Activated CD8-positive, alpha-beta memory T cell treated with anti-CD3 and anti-CD28 coated beads, Interleukin-2, amount 50 U/mL, for 1 hour (primary cell): ENCODE measurements at regions not wholly inside any gene's neighbourhood (a gene's known extent, or its start where the extent isn't known, plus 50 kb on each side); places are given as distances from the start of the nearest gene placed in this dataset.

ENCODE experiments used
- DNase-seq: peaks from one replicate; pipeline ENCODE4 v3.0.0-alpha.2; 2020; ENCODE audit errors: extremely low read depth

DNA sequence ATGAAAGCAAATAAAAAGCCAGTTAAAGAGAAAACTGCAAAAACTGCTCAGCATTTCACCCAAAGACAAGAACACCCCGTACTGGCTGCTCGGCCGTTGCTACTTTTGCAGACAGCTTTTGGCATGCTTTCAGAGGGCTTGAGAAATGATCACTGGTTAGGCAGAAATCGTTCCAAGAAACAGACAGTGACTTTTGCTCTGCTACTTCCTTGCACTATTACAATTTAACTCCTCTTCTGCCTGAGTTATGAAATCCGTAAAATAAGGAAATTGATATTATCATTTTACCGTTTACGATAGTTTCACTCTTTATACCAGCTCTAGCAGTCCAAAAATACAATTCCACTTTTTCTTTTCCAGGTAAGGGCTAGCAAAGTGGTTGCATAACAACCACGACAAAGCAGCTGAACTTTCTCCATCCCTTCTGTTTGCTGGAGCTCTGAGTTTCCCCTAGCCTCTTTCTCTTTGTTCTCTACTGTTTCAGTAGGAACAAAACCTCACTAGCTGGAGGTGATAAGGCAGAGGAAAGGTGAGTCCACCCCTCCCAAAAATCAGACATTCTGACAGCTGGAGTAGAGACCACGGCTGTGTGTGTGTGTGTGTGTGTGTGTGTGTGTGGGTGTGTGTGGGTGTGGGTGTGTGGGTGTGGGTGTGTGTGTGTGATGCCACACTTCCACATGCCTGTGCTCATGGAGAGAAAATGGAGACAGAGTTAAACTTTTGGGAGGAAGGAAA, 191.8 kb upstream of the RREB1 start:
- DNase-seq, result no peak

DNA sequence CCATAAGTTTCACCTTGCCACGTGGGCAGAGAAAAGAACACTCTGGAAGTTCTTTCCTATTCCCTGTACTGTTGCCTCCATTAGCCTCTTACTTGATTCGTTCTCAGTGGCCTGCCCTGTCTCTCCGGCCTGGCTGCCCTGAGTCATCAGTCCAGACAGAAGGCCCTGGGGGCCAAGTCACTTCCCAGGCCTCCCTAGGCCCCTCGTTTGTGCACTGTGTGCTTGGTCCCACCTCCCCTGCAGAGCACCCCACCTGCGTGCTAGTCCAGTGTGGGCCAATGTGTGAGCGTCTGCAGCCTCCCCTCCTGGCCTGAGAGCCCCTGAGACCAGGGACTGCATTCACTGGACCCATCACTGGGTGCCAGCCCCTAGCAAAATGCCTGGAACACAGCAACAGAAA, 191.2 kb upstream of the RREB1 start:
- no peak for DNase-seq

DNA sequence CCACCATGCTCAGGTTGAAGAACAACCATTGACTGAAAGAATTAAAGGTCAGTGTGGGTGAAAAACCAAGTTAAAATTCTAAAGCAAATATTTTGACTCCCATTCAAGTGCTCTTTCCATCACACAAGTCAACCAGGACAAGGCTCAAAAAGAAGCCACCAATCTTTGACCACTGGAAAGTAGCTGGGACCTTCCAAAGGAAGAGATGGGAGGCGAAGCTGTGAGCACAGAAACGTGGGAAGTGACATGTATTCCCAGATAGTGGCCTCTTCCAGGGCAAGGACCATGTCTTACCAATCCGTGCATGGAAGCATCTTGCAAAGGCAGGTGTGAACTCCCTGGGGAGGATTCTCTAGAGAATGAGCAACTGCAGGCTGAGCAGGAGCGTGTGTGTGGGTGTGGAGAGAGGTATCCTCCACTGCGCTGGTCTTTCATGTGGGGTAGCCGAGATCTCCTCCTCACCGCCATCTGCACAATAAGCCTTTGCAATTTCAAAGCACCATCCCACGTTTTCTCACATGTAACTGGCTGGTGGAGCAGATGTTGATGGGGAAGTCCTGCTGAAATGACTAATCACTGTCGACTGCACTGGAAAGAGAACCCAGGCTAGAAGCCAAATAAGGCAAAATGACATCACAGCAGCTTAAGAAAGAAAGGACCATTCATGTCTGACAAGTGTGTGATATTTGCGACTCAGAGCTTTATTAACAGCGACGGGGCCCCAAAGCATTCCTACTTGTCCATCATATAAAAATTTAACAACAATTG, 189.4 kb upstream of the RREB1 start:
- DNase-seq, result no peak

DNA sequence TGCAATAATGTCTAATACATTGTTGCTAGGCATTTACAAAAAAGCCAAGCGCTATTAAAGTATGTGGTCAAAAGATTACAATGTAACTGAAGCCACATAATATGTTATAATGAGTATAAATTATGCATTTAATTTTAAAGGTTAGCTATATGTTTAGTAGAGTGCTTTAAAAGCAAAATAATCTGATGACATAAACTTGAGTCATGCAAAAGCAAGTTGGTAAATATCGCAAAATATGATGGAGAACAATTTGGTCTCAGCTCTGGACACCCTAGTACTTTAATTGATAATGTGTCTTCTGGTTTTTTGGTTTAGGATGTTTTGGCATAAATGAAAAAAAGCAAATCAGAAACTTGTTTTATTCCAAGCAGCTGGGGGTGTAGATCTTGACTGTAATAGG, 188.6 kb upstream of the RREB1 start:
- DNase-seq, result no peak

DNA sequence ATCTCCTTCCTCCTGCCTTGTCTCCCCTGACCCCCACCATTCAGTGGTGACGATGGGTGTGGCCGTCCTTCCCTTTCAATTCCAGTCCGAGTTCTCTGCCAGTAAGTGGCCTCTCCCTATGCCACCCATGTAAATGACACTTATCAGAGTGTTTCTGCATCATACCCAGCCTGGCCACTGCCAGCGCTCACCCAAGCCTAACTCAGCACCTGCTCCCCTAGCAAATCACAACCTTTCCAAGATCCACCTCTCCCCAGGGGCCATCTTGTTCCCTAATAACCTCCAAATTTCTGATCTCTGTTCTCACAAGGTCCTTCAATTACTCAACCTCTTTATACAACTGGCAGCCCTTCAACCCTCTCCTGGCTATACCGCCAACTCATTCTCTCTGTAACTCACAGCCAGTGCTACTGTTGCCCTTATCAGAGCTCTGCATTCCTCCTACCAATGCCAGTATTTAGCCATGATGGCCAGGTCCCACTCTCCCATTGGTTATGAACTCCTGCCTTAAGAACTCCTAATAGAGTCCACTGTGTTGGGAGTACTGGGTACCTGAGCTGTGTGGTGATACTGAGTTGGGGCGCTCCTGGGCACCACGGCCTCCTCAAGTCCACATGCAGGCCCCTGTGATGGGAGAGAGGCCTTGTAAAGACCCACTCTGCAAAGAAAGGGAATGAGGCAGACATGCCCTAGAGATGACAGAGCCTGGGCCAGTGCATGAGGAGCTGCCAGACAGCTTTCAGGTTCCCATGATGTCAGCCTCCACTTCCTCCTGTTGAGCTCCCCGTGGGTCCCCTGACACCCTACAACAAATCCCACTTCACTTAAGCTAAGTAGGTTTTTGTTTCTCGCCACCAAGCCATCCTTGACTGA, 187.4 kb upstream of the RREB1 start:
- DNase-seq, result no peak

DNA sequence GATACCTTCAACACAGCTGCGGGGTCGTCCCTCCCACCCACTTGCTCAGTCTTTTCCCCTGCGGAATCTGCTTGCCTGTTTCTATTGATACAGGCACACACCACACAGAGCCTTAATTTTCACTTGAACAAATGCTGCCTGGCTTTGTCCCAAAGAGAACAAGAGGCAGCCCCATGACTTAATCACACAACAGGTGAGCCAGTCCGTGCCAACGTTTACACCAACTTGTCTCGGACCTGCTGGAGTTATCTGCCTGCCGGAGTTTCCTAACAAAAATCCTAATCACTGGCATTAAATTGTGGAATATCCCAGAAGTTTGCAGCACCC, 186.8 kb upstream of the RREB1 start:
- DNase-seq, result no peak

DNA sequence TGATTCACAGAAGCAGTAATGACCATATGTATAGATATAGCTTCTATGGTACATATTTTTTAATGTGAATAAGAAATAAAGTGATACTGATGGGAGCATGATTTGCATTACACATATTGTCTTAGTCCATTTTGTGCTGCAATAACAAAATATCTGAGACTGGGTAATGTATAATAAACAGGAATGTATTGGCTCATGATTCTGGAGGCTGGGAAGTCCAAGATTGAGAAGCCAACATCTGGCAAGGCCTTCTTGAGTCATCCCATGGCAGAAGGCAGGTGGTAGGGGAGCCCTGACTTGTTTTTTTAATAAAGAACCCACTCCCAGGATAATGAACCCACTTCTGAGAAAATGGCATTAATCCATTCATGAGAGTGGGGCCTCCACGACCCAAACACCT, 185.6 kb upstream of the RREB1 start:
- no peak for DNase-seq

DNA sequence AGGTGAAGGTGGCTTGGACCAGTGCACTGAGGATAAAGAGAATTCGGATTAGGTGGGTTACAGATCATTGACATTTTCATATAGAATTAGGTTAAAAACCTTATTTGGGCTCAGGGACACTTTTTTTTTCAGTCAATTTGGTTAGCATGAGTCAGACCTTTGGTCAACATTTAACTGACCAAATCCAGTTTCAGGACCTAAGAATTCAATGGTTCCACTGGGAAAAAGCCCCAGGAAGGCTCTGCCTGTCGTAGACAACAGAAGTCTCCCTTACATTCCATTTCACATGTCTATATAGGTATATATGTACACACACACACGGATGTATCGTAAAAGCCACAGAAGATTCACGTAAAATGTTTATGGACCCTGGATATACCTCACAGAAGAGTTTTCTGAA, 184.2 kb upstream of the RREB1 start:
- DNase-seq, result no peak

DNA sequence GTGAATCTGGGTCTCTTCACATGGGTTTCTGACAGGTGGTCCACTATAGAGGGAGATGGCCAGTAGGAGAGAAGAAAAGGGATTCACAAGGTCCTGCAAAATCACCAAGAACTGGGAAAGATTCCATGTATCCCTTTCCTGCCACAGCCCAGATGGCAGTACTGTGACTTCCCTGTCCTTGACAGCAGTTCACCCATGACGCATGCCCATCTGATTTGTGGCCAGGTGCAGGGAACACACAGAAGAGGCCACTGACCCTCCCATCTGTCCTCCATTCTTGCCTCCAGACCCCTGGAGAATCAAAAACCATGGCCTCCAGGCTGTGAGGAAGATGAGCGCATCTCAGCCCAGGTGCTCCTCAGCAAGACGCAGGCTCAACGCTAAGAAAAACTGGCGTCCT, 183.1 kb upstream of the RREB1 start:
- no peak for DNase-seq

DNA sequence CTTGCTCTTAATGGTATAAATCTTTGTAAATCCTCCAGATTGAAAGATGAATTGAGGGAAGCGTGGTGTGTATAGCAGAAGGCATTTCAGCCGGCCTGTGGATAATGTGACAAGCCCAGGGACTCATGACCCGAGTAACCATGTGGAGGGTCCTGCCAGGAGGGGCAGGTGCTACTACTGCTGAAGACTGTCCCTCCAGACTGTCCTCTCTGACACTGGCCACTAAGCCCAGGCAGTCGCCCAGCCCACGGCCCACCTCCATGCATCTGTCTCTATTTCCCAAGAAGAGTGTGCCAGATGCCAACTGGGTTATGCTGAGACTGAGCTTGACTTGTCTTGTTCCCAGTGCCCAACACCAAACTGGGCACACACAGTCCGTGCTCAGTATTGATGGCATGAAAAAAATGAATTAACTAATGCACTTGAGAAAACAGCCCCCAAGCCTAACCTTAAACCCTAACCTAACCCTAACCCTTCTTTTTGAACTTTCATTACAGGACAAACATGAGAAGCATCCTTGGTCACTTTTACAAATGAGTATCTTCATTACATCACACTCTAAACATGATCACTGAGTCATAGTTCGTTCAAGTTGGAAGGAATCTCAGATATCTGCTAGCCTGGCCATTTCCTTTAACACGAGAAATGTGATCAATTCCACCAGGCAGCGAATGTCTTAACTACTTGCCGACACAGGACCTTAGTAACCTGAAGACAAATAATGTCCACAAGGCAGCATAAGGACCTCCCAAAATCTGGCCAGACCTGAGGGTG, 182.2 kb upstream of the RREB1 start:
- no peak for DNase-seq

DNA sequence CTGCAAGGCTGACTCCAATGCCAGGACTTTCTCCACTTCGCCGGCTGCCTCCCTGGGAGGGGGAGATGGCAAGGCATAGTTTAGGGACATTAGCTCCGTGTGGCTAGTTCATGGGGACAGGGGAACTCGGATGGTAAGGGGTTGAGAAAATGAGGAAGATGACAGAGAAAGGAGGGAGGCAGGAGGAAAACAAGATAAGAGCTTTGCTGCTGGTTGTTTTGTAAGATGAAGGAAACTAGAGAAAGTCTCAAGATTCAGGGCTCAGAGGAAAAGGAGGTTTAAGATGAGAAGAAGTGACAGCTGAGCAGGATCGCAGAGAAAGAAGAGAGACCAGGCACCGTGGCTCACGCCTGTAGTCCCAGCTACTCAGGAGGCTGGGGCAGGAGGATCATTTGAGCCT, 180.9 kb upstream of the RREB1 start:
- no peak for DNase-seq

DNA sequence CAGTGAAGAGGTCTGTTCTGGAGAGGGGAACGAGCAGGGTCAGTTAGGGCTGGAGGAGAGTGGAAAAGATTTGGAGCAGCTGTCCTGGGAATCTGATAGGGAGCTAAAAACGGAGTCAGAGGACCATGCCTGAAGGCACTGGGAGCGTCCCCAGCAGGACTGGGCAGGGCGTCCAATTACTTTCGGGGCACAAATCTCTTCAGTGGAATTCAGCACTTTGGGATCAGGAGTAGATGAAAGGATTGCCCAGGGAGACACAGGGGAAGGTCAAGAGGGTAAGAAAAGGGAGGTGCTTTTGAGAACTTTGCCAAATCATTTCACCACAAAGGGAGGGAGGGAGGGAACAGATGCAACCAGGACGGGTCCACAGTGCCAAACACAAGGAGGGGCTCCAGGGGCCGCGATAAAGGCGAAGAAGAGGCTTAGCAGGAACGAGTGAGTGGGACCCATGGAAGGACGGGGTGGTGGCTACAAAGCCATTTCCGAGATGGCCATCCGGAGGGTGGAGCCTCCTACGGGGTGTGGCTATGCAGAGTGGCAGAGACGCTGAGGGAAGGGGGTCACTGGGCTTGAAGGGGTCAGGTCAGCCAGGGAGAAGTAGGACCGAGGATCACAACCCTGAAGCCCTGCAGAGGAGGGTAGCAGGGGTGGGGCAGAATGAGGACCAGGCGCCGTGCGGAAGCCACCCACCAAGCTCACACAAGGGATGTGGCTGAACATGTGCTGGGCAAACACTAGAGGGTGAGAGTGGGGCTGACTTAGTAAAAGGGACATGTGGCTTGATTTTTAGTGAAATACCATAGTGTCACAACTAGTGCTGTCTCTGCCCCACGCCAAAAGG, 180.0 kb upstream of the RREB1 start:
- DNase-seq, result no peak

DNA sequence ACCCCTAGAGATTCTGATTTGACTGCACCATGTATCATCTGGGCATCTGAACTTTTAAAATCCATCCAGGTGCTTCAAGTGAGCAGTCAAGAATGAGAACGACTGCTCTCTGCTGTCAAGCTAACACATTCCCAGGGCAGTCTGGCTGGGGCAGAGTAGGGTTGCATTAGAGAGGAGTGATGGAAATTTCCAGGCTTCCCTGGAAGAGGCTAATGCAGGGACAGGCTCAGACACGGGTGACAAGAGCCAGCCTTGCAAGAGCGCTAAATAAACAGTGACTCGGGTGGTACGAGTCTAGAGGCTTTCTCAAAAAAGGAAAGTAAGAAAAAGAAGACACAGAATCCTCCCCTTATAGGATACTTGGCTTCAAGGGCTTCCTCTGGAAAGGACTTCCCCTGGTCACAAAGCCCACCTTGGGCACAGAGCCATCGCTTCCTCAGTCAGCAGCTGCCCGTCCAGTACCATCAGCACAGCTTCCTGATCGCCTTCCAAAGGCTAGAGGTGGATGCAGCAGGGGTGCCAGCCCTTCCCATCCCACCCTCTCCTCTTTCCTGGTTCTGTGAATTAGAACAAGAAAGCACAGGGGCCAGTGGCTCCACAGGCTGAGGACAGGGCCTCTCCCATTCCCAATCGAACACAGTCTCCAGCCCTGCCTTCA, 177.4 kb upstream of the RREB1 start:
- DNase-seq, result no peak

DNA sequence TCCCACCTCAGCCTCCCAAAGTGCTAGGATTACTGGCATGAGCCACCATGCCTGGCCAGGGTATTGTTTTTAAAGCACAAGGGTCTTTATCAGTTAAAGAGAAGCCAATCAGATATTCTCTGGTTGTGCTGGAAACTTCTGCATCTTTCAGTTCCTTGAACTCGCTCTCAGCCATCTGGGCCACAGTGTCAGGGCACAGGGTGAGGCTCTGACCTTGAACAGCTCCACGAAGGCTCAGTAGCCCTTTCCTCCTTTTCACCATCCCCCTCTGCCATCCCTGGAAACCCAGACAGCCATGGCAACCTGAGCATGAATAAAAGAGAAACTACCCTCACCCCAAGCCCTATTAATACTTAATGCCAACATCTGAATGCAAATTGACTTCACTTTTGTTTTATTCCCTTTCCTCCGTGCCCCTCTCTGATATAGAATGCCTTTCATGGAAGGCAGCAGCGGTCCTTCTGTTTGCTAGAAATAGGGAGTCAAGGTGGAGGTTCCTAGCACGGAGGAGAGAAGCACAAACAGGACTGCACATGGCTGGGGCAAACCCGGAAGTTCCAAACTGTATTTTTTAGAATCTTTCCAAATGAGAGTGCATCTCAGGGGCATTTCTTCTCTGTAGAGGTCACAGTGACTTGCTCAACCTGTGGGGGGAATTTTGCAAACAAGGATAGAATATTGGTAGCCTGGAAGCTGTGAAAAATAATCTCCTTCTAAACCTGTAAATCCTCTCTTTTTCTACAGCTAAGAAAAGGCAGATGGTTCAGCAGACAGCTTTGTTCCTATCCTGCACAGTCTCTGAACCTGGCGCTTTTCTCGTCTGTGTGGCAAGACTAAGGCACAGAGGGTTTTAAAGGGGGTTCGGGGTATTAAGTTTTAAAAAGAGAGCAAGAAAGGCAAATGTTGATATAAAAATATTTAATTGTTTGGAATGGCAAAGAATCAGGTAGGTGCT, 176.4 kb upstream of the RREB1 start:
- DNase-seq, result no peak

DNA sequence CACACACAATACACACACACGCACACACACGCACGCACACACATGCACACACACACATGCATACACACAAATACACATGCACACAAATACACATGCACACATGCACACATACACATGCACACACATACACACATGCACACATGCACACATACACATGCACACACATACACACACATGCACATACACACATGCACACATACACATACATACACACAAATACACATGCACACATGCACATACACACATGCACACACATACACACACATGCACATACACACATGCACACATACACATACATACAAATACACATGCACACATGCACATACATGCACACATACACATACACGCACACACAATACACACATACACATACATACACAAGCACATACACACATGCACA, 175.4 kb upstream of the RREB1 start:
- no peak for DNase-seq

DNA sequence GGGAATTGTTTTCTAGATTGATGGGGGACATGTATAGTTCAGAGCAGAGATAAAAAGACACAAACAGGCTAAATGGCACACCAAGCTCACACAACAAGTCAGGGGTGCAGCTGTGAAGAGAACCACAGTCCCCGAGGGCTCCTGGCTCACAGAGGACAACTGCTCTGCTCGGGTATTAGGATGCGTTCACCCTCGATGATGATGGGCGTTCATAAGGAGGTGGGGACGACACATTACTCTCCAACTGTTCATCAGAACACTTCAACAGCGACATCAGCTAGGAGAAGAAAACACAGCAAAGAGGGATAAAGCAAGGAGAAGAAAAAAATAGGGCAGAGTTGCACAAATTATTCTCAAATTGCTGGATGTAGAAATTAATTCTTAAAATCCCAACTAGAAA, 174.8 kb upstream of the RREB1 start:
- no peak for DNase-seq

DNA sequence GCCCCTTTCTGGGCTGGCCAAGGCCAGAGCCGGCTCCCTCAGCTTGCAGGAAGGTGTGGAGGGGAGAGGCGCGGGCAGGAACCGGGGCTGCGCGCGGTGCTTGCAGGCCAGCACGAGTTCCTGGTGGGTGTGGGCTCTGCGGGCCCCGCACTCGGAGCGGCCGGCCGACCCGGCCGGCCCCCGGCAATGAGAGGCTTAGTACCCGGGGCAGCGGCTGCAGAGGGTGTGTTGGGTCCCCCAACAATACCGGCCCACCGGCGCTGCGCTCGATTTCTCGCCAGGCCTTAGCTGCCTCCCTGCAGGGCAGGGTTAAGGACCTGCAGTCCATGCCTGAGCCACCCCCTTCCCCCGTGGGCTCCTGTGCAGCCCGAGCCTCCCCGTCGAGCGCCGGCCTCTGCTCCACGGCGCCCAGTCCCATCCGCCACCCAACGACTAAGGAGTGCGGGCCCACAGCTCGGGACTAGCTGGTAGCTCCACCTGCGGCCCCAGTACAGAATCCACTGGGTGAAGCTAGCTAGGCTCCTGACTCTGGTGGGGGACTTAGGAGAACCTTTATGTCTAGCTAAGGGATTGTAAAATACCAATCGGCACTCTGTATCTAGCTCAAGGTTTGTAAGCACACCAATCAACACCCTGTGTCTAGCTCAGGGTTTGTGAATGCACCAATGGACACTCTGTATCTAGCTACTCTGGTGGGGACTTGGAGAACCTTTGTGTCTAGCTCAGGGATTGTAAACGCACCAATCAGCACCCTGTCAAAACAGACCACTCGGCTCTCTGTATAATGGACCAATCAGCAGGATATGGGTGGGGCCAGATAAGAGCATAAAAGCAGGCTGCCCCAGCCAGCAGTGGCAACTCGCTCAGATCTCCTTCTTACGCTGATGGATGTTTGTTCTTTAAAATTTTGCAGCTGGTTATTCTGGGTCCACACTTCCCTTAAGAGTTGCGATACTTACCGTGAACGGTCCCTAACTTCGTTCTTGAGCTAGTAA, 167.4 kb upstream of the RREB1 start:
- no peak for DNase-seq

DNA sequence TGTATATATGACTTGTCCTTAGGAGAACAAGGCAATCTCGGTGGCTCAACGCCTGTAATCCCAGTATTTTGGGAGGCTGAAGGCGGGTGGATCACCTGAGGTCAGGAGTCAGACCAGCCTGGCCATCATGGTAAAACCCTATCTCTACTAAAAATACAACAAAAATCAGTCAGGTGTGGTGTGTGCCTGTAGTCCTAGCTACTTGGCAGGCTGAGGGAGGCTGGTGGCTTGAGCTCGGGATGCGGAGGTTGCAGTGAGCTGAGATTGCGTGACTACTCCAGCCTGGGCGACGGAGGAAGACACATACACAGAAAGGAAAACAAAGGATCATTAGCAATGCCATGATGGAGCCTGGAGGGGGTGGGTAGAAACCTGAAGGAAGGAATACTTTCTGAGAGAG, 166.6 kb upstream of the RREB1 start:
- no peak for DNase-seq
